Gastroesophageal sphincter (tissue), 3 donors: ENCODE measurements at regions not wholly inside any gene's neighbourhood (a gene's known extent, or its start where the extent isn't known, plus 50 kb on each side); places are given as distances from the start of the nearest gene placed in this dataset.

ENCODE experiments used
- CTCF ChIP-seq, 4 experiments: fragments of 200-600 bp in 2 of 4; fragments of 450-650 bp in 2 of 4; sonication (generic) in 1 of 4; IDR thresholded peaks; one replicate each; pipeline ENCODE4 v1.5.1; 2017 to 2019; ENCODE audit warnings: antibody characterized with exemption in 4 of 4, mild to moderate bottlenecking in 2 of 4, moderate library complexity in 2 of 4
- EP300 ChIP-seq: sonication (generic); formaldehyde crosslinking; IDR thresholded peaks from one replicate; pipeline ENCODE4 v1.6.1; 2017; ENCODE audit warnings: antibody characterized with exemption, mild to moderate bottlenecking
- POLR2A ChIP-seq, 2 donors: fragments of 450-650 bp; IDR thresholded peaks; one replicate each; pipeline ENCODE4 v1.6.1; 2017; ENCODE audit warnings: antibody characterized with exemption in 2 of 2, mild to moderate bottlenecking in 2 of 2, moderate library complexity in 1 of 2
- POLR2AphosphoS5 ChIP-seq: sonication (generic); formaldehyde crosslinking; IDR thresholded peaks from one replicate; pipeline ENCODE4 v1.6.1; 2017; ENCODE audit warnings: antibody characterized with exemption

GRCh38 chr14:55816225-55816624 lies 236.2 kb downstream of the KTN1 start:
- TF ChIP-seq CTCF (IDR thresholded peaks at IDR 0.05) = no peak
- TF ChIP-seq POLR2A (IDR thresholded peaks at IDR 0.05) = no peak
- no peak for TF ChIP-seq EP300
- no peak for TF ChIP-seq POLR2AphosphoS5
